Activated naive CD8-positive, alpha-beta T cell treated with anti-CD3 and anti-CD28 coated beads, Interleukin-2, amount 10 ng/mL, durations not matched to agents 7 days and 5 days (primary cell): ENCODE measurements at regions not wholly inside any gene's neighbourhood (a gene's known extent, or its start where the extent isn't known, plus 50 kb on each side); places are given as distances from the start of the nearest gene placed in this dataset.

Experiments used
- ATAC-seq: fragments of 150-1000 bp; cut with Tn5 transposase; one replicate; pipeline ENCODE4 v1.10.0; 2021; ENCODE audit warnings: low read depth, moderate library complexity
- POLR2A ChIA-PET: fragments of 350-600 bp; sonication (Branson Sonifier 250); formaldehyde crosslinking; loops from one replicate; lab custom pipeline; 2021; ENCODE audit warnings: antibody characterized with exemption; lab: Charles Lee
- DNase-seq: peaks from one replicate; pipeline ENCODE4 v3.0.0; 2021
- H3K27ac Mint-ChIP-seq: one replicate; pipeline ENCODE4 v1.8.0; 2022; ENCODE audit warnings: mild to moderate bottlenecking, mixed read lengths
- H3K27me3 Mint-ChIP-seq: one replicate; pipeline ENCODE4 v1.8.0; 2022; ENCODE audit warnings: mild to moderate bottlenecking, moderate library complexity, mixed read lengths
- H3K36me3 Mint-ChIP-seq: one replicate; pipeline ENCODE4 v1.8.0; 2021; ENCODE audit warnings: mild to moderate bottlenecking, mixed read lengths
- H3K4me1 Mint-ChIP-seq: one replicate; pipeline ENCODE4 v1.8.0; 2021; ENCODE audit warnings: mixed read lengths
- H3K4me3 Mint-ChIP-seq: one replicate; pipeline ENCODE4 v1.8.0; 2022; ENCODE audit warnings: mild to moderate bottlenecking, moderate library complexity, mixed read lengths
- H3K9me3 Mint-ChIP-seq: one replicate; pipeline ENCODE4 v1.8.0; 2021; ENCODE audit warnings: mixed read lengths

DNA sequence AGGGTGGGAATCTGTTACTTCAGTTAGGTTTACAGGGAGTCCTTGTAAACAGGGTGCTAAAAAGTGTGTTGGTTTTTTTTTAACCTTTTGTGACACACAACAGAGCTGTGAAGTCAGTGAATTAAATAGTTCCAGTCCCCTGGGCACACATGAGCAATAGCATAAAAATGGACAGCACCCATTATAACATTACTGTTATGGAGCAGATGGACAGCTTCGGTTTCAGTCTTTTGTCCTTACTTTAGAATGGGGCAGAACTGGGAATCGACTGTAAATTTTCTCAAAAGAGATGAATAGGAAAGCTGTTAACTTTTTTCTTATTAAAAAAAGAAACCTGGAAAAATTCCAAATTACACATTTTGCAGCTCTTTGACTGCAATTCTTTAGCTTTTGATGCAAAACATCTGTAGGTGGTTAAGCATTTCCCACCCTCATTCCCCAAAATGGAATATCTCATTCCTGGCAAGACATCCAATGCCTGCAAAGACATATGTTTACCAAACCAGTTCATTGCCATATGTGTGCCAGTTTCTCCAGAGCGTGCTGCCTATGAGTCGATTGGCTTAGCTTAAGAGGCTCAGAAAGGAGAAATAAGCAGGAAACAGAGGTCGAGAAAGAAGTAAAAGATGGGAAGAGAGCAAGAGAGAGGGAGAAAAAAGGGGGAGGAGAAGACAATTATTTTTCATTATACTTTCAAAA is 212.3 kb upstream of the TMEM161B start:
- no peak overlapping the region for H3K4me3 Mint-ChIP-seq
- ATAC-seq: no peak
- H3K27ac Mint-ChIP-seq: no peak overlapping the region
- H3K27me3 Mint-ChIP-seq: peaks cover 8% of the 10 kb centered on the region
- H3K9me3 Mint-ChIP-seq: no peaks in the 10 kb centered on the region
- H3K4me1 Mint-ChIP-seq: no peaks in the 10 kb centered on the region
- no peak for DNase-seq
- POLR2A ChIA-PET: no interaction called here
- H3K36me3 Mint-ChIP-seq: no peaks in the 10 kb centered on the region

DNA sequence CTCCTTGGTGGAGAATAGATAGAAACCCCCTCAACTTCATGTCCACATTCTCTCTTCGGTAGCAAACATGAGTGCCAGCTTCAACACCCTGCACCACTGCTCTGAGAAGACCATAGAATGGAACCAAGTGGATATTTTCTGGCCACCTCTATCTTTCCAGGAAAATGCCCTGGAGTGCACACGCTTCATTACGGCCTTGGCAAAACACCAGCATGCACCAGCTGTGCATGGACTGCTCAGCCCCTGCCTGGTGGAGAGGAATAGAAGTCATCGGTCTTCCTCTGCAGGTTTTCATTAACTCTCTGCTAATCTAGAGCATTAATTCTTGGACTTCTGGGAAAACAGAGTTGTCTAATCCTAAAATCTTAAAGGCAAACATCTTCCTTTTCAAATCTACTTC is 211.6 kb upstream of the TMEM161B start:
- H3K4me1 Mint-ChIP-seq: no peaks in the 10 kb centered on the region
- no peaks in the 10 kb centered on the region for H3K9me3 Mint-ChIP-seq
- DNase-seq: no peak
- H3K27me3 Mint-ChIP-seq: peaks cover 3% of the 10 kb centered on the region
- no peak overlapping the region for H3K27ac Mint-ChIP-seq
- no peak overlapping the region for H3K4me3 Mint-ChIP-seq
- POLR2A ChIA-PET: no interaction called here
- no peaks in the 10 kb centered on the region for H3K36me3 Mint-ChIP-seq
- ATAC-seq: no peak

DNA sequence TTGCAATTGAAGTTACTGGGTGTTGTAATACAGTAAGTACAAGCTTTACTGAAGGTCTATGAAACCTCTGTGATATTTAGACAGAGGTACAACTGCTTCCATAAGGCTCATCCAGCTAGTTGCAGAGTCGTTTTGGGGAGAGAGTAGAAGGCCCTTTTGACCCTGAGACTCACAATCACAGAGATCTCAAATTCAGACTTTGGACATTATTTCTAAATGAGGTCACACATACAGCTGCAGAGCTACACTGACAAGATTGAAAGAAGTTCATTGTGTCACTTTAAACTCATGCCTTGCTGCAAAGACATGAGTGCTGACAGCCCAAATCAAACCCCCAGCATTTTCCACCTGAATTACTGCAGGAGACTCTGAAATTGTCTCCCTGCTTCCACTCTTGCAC is 205.9 kb upstream of the TMEM161B start:
- DNase-seq (no peak), ATAC-seq (no peak)
- Mint-ChIP-seq H3K27ac (no peak overlapping the region), H3K36me3 (no peaks in the 10 kb centered on the region), H3K9me3 (peaks cover 2% of the 10 kb centered on the region), H3K4me1 (no peaks in the 10 kb centered on the region), H3K4me3 (no peak overlapping the region), H3K27me3 (peaks cover 4% of the 10 kb centered on the region)
- POLR2A ChIA-PET: no interaction called here

DNA sequence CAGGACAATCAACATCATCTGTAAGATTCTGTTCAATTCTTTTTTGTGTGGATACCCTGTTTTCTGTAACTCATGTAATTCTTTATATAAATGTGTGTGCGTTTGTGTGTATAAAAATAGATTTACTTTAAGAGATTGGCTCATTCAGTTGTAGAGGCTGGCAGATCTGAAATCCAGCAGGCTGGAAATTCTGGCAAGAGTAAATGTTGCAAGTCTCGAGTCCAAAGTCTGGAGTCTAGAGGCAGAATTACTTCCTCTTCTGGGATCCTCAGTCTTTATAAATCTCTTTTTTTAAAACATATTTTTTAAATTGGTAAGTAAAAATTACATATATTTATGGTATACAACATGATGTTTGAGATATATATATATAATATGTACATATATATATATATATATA is 202.1 kb upstream of the TMEM161B start:
- H3K4me3 Mint-ChIP-seq: no peak overlapping the region
- H3K36me3 Mint-ChIP-seq: no peaks in the 10 kb centered on the region
- H3K4me1 Mint-ChIP-seq: no peaks in the 10 kb centered on the region
- POLR2A ChIA-PET: no interaction called here
- ATAC-seq (no peak), DNase-seq (no peak)
- H3K27ac Mint-ChIP-seq: no peak overlapping the region
- H3K9me3 Mint-ChIP-seq: peaks cover 2% of the 10 kb centered on the region
- H3K27me3 Mint-ChIP-seq: peaks cover 10% of the 10 kb centered on the region

DNA sequence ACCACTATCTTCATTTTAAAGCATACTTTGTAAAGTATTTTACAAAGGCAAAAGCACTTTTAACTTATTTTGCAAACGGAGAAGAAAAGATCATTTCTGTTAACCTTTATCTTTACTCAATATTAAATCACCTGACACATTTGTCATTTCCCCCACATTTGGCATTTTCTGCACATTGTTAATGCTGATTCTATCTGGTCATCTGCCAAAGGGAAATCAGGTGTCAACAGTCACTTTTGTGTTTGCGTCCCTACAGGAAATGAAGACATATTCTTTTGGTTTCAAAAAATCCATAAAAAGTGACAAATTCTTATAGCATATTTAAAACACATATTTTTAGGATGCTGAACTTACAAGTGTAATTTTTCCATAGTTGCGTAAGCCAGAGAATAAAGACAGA is 191.3 kb upstream of the TMEM161B start:
- POLR2A ChIA-PET: no interaction called here
- Mint-ChIP-seq H3K36me3 (no peaks in the 10 kb centered on the region), H3K9me3 (no peaks in the 10 kb centered on the region)

DNA sequence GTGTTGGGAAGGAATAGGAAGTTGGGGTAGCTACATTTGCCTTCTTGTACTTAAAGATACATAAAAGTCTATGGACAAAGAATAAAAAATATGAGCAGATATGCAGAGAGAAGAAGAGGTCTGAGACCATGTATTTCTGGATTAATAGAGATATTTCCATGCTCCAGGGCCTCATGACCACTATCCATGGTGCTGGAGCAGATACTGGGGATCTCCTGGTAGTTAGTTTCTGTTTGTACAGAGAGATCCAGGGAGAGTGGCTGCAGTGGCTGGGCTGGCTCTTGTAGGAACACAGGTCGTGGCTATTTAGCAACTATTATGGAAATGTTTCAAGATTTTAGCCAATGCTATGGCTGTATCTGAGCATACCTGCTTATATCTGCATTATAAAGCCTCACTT is 184.2 kb upstream of the TMEM161B start:
- DNase-seq: no peak
- Mint-ChIP-seq H3K4me1 (no peaks in the 10 kb centered on the region), H3K4me3 (no peak overlapping the region), H3K9me3 (no peaks in the 10 kb centered on the region), H3K36me3 (no peaks in the 10 kb centered on the region), H3K27ac (no peak overlapping the region), H3K27me3 (peaks cover 10% of the 10 kb centered on the region)
- no peak for ATAC-seq
- POLR2A ChIA-PET: no interaction called here

More for the DNA sequence above, 191.3 kb upstream of the TMEM161B start:
- Mint-ChIP-seq H3K27me3 (no peaks in the 10 kb centered on the region), H3K27ac (no peak overlapping the region), H3K4me3 (no peak overlapping the region), H3K4me1 (no peaks in the 10 kb centered on the region)
- no peak for DNase-seq
- no peak for ATAC-seq

DNA sequence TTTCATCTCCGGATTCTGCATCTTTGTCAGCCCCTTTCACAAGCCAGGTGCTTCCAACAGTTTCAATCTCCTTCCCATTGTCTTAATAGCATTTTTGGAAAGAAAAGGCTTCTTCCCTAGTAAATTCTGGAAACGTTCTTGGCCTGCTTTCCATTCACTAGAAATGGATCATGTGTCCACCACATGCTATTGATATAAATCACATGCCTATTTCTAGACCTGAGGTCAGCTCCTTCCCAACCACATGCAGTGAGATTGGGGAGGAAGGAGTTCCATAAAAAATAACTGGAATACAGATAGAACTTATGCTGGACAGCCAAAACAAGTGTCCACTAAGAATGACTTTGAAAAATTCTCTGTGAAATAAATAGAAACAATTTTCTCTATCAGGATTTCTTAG is 181.6 kb upstream of the TMEM161B start:
- Mint-ChIP-seq H3K4me3 (no peak overlapping the region), H3K4me1 (no peaks in the 10 kb centered on the region), H3K36me3 (no peaks in the 10 kb centered on the region), H3K9me3 (no peaks in the 10 kb centered on the region), H3K27ac (no peak overlapping the region), H3K27me3 (peaks cover 11% of the 10 kb centered on the region)
- no peak for ATAC-seq
- POLR2A ChIA-PET: no interaction called here
- no peak for DNase-seq

DNA sequence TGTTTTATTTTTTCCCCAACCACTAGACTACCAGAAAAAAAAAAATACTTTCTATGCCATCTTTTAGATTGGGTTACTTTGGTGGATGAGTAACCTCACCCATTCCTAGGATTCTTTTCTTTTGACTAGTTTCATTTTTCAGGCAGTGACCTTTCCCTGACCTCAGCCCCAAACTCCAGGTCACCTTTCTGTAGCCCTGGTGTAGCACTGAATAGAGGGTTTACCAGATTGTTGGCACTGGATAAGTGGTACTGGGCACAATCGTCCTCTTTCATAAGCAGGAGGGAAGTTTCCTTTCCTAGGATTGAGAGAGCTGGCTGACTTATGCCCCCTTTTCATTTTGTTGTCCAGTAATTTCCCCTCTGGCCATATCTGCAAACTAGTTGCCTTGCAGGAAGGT is 169.4 kb upstream of the TMEM161B start:
- Mint-ChIP-seq H3K9me3 (no peaks in the 10 kb centered on the region), H3K4me3 (no peak overlapping the region), H3K27me3 (peaks cover 2% of the 10 kb centered on the region), H3K27ac (no peak overlapping the region), H3K36me3 (no peaks in the 10 kb centered on the region), H3K4me1 (no peaks in the 10 kb centered on the region)
- POLR2A ChIA-PET: no interaction called here
- ATAC-seq: no peak
- no peak for DNase-seq

DNA sequence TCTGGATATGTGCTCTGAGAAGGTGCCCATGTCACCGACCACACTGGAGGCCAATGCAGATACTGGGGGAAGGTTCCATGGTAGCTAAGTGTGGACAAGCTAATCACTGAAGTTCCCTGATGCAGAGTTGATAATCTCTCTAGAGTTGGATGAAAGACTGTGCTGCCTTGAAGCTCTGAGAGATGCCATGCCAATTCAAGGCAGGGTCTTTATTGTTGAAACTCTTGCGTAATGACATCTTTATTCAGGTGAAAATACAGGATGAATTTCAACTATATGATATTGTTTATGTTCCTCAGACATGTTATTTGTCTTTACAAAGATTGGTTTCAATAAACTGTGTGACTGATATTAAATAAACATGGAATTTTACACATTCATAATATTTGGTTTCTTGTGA is 167.6 kb upstream of the TMEM161B start:
- POLR2A ChIA-PET: no interaction called here
- H3K27ac Mint-ChIP-seq: no peak overlapping the region
- H3K27me3 Mint-ChIP-seq: peaks cover 2% of the 10 kb centered on the region
- H3K4me1 Mint-ChIP-seq: no peaks in the 10 kb centered on the region
- no peak overlapping the region for H3K4me3 Mint-ChIP-seq
- no peaks in the 10 kb centered on the region for H3K9me3 Mint-ChIP-seq
- DNase-seq (no peak), ATAC-seq (no peak)
- no peaks in the 10 kb centered on the region for H3K36me3 Mint-ChIP-seq

DNA sequence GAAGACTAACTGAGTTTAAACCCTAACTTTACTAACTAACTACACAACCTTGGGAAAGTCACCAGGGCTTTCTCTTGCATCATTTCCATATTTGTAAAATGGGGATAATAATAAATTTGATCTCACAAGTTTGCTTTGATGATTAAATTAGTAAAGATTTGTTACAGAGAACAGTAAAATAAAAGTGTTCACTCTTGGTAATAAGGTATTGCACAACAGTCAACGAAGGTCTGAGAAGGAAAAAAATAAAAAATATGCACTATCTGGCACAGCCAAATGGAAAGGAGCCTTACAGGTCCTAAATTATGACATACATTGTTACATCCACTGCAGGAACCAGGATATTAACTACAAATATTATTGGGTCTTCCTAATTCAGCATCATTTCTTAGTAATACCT is 160.0 kb upstream of the TMEM161B start:
- no peak for ATAC-seq
- peaks cover 1% of the 10 kb centered on the region for H3K9me3 Mint-ChIP-seq
- POLR2A ChIA-PET: no interaction called here
- no peak for DNase-seq
- H3K36me3 Mint-ChIP-seq: no peaks in the 10 kb centered on the region
- no peak overlapping the region for H3K27ac Mint-ChIP-seq
- no peaks in the 10 kb centered on the region for H3K27me3 Mint-ChIP-seq
- H3K4me1 Mint-ChIP-seq: no peaks in the 10 kb centered on the region
- H3K4me3 Mint-ChIP-seq: no peak overlapping the region

DNA sequence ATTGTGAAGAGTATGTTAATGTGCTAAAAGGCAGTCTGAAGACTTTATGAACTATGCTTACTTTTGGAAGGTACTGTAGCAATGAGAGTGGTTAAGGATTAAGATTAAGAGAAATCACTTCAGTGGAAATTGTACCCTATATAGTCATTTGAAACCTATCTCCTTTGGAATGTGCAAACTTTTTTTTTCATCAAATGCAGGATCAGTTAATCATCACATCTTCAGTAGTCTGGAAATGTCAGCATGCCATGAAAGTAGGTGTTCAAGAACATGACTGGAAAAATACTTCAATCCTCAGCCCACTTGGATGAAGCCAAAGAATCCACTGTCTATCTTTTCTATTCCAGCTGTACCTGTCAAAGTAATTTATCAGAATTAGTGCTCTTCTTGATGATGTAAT is 157.8 kb upstream of the TMEM161B start:
- Mint-ChIP-seq H3K36me3 (no peaks in the 10 kb centered on the region), H3K4me3 (no peak overlapping the region), H3K27me3 (no peaks in the 10 kb centered on the region), H3K4me1 (no peaks in the 10 kb centered on the region), H3K9me3 (peaks cover 1% of the 10 kb centered on the region), H3K27ac (no peak overlapping the region)
- no peak for ATAC-seq
- DNase-seq: no peak
- POLR2A ChIA-PET: no interaction called here

DNA sequence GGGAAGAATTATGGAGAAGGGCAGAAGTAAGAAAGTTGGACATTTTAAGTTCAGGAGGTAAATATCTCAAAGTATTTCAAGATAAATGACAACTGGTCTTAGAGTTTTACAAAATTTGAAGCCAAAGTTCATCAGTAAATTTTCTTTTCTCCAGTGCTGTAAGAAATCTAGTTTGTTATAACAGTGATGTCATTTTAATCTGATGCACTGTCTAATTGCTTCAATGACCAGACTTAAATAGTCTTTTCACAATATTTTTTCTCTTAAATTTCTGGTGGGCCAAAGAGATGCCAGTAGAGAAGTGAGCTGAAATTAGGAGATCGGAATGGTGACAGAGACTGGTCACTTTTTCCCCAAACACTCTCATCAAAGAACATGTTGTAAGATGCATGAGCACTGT is 156.5 kb upstream of the TMEM161B start:
- H3K27me3 Mint-ChIP-seq: no peaks in the 10 kb centered on the region
- POLR2A ChIA-PET: no interaction called here
- no peaks in the 10 kb centered on the region for H3K4me1 Mint-ChIP-seq
- no peak for DNase-seq
- H3K27ac Mint-ChIP-seq: no peak overlapping the region
- ATAC-seq: no peak
- H3K9me3 Mint-ChIP-seq: no peaks in the 10 kb centered on the region
- no peaks in the 10 kb centered on the region for H3K36me3 Mint-ChIP-seq
- H3K4me3 Mint-ChIP-seq: no peak overlapping the region

DNA sequence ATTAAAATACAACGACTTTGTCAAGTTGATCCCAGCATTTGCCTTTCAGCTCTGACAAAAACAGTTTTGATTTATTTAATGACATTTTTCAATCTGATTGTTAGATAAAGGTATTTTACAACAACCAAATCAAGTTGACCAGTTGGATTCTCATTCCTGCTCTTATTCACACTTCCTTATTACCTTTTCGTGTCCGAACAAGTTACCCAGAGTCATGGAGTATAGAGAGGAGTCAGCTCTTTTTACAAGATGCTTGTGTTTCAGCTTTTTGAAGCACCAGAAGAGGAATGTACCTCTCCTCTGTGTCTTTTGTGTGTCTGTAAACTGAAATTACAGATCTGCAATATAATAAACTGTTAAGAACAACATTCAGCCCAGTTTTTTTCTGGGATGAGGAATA is 151.3 kb upstream of the TMEM161B start:
- Mint-ChIP-seq H3K27me3 (no peaks in the 10 kb centered on the region), H3K4me1 (no peaks in the 10 kb centered on the region), H3K9me3 (no peaks in the 10 kb centered on the region), H3K36me3 (no peaks in the 10 kb centered on the region), H3K27ac (no peak overlapping the region), H3K4me3 (no peak overlapping the region)
- ATAC-seq (no peak), DNase-seq (no peak)
- POLR2A ChIA-PET: no interaction called here

DNA sequence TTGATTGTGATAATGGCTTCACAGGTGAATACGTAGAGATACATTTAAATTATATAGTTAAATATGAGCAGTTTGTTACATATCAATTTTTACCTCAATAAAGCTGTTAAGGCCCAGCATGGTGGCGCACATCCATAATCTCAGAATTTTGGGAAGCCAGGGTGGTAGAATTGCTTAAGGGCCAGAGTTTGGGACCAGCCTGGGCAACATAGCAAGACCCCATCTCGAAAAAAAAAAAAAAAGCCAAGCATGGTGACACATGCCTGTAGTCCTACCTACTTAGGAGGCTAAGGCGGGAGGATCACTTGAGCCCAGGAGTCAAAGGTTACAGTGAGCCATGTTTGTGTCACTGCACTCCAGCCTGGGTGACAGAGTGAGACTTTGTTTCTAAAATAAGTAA is 138.7 kb upstream of the TMEM161B start:
- POLR2A ChIA-PET: no interaction called here

DNA sequence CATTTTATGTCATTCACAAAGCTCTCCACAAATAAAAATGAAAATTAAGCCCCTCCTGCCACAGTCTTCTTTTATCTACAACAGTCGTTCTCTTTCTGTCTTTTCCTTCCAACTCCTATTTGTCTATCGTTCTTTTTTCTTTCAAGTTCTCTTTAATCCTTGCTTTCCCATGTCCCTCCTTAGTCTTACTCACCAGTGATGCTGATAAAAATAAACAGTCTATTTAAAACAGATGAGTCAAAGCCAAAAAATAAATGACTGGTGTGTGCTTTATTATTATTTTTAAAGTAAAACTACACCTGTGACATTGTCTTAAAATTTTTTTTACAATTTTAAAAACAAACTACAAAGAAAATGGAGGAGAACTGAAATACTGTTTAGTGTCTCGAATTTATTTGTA is 137.1 kb upstream of the TMEM161B start:
- DNase-seq (no peak), ATAC-seq (no peak)
- Mint-ChIP-seq H3K27me3 (peaks cover 9% of the 10 kb centered on the region), H3K4me3 (no peak overlapping the region), H3K36me3 (no peaks in the 10 kb centered on the region), H3K9me3 (no peaks in the 10 kb centered on the region), H3K4me1 (no peaks in the 10 kb centered on the region), H3K27ac (no peak overlapping the region)
- POLR2A ChIA-PET: no interaction called here

More for the DNA sequence above, 138.7 kb upstream of the TMEM161B start:
- Mint-ChIP-seq H3K4me3 (no peak overlapping the region), H3K27ac (no peak overlapping the region), H3K27me3 (peaks cover 5% of the 10 kb centered on the region), H3K36me3 (no peaks in the 10 kb centered on the region), H3K9me3 (no peaks in the 10 kb centered on the region), H3K4me1 (no peaks in the 10 kb centered on the region)
- no peak for ATAC-seq
- no peak for DNase-seq
